PC-3 (cell line): ENCODE measurements at regions not wholly inside any gene's neighbourhood (a gene's known extent, or its start where the extent isn't known, plus 50 kb on each side); places are given as distances from the start of the nearest gene placed in this dataset.

Source experiments
- CTCF ChIP-seq: fragments of 300-600 bp; sonication (generic); conservative IDR thresholded peaks from 2 replicates; pipeline ENCODE4 v1.5.1; 2017; ENCODE audit warnings: antibody characterized with exemption, low read depth, mild to moderate bottlenecking, low read length
- EZH2 ChIP-seq: fragments of 300-600 bp; sonication (generic); IDR thresholded peaks from one replicate; pipeline ENCODE4 v1.6.1; 2017; ENCODE audit warnings: antibody characterized with exemption, mild to moderate bottlenecking, low read length; ENCODE audit not compliant: unreplicated experiment
- EZH2phosphoT487 ChIP-seq: fragments of 300-600 bp; sonication (generic); IDR thresholded peaks from 2 replicates; pipeline ENCODE4 v1.6.1; 2018; ENCODE audit warnings: mild to moderate bottlenecking, antibody characterized with exemption, low read length, borderline replicate concordance

GRCh38 chr11:56898856-56899255 lies 89.9 kb upstream of the OR5AK2 start:
- TF ChIP-seq EZH2 (no peak), CTCF (no peak), EZH2phosphoT487 (no peak)
